Central memory CD8-positive, alpha-beta T cell (primary cell): ENCODE measurements at regions not wholly inside any gene's neighbourhood (a gene's known extent, or its start where the extent isn't known, plus 50 kb on each side); places are given as distances from the start of the nearest gene placed in this dataset.

ENCODE experiments used
- ATAC-seq: fragments of 150-1000 bp; cut with Tn5 transposase; replicated peaks from 2 replicates; pipeline ENCODE4 v1.10.0; 2022; ENCODE audit warnings: mild to moderate bottlenecking, moderate FRiP score, moderate number of reproducible peaks; ENCODE audit not compliant: poor library complexity, severe bottlenecking; ENCODE audit errors: extremely low read depth
- DNase-seq, 2 donors: peaks; one replicate each; pipeline ENCODE4 v3.0.0; 2021; ENCODE audit warnings: low spot score in 2 of 2
- H3K27ac Mint-ChIP-seq: one replicate; pipeline ENCODE4 v1.8.0; 2022; ENCODE audit warnings: low read depth, mild to moderate bottlenecking, moderate library complexity, mixed read lengths
- H3K27me3 Mint-ChIP-seq: one replicate; pipeline ENCODE4 v1.8.0; 2022; ENCODE audit warnings: mixed read lengths
- H3K36me3 Mint-ChIP-seq: one replicate; pipeline ENCODE4 v1.8.0; 2022; ENCODE audit warnings: mild to moderate bottlenecking, moderate library complexity, mixed read lengths; ENCODE audit not compliant: insufficient read depth
- H3K4me1 Mint-ChIP-seq: one replicate; pipeline ENCODE4 v1.8.0; 2022; ENCODE audit warnings: mixed read lengths
- H3K4me3 Mint-ChIP-seq: one replicate; pipeline ENCODE4 v1.8.0; 2022; ENCODE audit warnings: mild to moderate bottlenecking, moderate library complexity, mixed read lengths
- H3K9me3 Mint-ChIP-seq: one replicate; pipeline ENCODE4 v1.8.0; 2022; ENCODE audit warnings: mixed read lengths

GRCh38 chr1:98221923-98222322 lies 301.1 kb upstream of the DPYD start:
- ATAC-seq (no peak), DNase-seq (no peak)
- H3K27me3 Mint-ChIP-seq: no peaks in the 10 kb centered on the region
- H3K4me3 Mint-ChIP-seq: no peak overlapping the region
- no peaks in the 10 kb centered on the region for H3K36me3 Mint-ChIP-seq
- no peak overlapping the region for H3K27ac Mint-ChIP-seq
- H3K4me1 Mint-ChIP-seq: no peaks in the 10 kb centered on the region
- no peaks in the 10 kb centered on the region for H3K9me3 Mint-ChIP-seq

DNA sequence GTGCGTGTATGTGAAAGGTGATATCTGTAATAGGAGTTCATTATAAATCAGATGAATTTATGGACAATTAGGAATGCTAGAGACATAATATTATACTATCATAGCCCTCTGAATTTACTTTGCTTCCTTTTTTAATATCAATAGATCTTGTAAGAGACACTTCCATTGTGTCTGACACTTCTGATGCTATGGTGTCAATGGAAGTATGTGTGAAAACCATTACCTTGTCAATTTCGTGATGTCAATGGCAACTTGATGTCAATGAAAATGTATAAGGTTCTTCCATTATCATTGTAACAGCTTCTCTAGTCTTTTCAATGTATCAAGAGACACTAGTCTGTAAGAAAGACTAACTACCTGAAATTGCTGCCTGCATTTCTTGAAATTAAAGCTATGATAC lies 296.8 kb upstream of the DPYD start:
- Mint-ChIP-seq H3K4me3 (no peak overlapping the region), H3K4me1 (no peaks in the 10 kb centered on the region), H3K27ac (no peak overlapping the region), H3K36me3 (no peaks in the 10 kb centered on the region), H3K27me3 (no peaks in the 10 kb centered on the region), H3K9me3 (no peaks in the 10 kb centered on the region)
- ATAC-seq (no peak), DNase-seq (no peak)

DNA sequence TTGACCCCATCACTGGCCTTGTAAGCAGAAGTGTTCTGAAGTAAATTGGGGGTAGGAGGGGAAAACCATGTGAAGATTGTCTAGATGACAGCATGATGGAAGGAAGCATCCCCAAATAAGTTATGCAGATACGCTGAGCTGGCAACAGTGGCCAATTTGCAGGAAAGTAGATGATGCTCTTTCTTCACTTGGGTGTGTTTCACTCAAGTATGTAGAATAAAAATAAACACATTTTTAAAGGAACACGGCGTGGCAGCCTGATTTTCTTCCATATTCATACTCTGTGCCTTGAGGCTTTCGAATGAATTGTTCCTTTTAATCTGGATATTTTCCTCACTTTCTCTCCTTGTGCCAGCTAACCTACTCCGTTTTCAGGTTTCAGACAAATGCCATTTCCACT lies 295.5 kb upstream of the DPYD start:
- H3K4me1 Mint-ChIP-seq: no peaks in the 10 kb centered on the region
- no peaks in the 10 kb centered on the region for H3K27me3 Mint-ChIP-seq
- no peak for ATAC-seq
- H3K36me3 Mint-ChIP-seq: no peaks in the 10 kb centered on the region
- no peak overlapping the region for H3K27ac Mint-ChIP-seq
- no peak overlapping the region for H3K4me3 Mint-ChIP-seq
- DNase-seq: no peak
- no peaks in the 10 kb centered on the region for H3K9me3 Mint-ChIP-seq

DNA sequence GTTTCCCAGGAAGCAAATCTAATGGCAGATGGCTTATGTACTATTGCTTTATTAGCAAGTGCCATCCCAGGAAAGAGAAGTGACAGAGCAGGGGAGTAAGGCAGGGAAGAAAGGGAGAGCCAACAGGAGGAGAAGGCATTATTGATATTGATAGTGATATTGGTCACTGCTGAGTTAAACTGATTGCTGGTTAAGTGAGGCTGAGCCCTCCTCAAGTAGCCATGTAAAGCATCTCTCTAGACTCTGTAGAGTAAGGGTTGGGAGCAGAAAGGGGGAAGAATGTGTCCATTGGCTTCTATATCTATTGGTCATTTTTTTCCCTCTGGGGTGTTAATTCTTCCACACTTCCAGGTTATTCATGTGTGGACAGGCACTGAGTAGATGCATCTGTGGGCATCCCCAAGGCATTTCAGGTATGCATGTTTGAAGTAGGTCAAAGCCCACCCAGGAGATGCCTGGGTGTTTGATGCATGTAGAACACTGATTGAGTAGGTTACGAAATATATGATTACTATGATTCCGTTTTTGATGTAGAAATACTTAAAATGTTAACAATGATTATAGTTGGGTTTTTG lies 290.5 kb upstream of the DPYD start:
- DNase-seq (no peak), ATAC-seq (no peak)
- Mint-ChIP-seq H3K27me3 (no peaks in the 10 kb centered on the region), H3K36me3 (no peaks in the 10 kb centered on the region), H3K9me3 (no peaks in the 10 kb centered on the region), H3K27ac (no peak overlapping the region), H3K4me1 (peaks cover 5% of the 10 kb centered on the region), H3K4me3 (no peak overlapping the region)

DNA sequence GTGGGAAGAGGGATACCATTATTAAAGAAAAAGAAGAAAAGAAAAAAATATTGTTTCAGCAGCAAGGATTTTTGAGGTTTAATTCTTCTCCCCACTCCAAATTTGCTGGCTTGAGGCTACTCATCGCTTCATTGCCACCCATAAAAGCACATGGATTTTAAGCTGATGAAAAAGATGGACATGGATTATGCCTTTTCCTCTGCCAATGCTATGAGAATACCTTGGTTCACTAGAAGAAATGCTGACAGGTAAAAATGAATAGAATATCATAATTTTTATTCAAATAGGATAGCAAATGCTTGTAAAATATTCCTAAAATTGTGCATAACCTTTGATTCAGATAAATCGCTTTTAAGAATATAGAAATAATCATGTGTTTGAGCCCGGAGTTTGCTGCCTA lies 289.7 kb upstream of the DPYD start:
- peaks cover 5% of the 10 kb centered on the region for H3K4me1 Mint-ChIP-seq
- ATAC-seq (no peak), DNase-seq (no peak)
- H3K9me3 Mint-ChIP-seq: no peaks in the 10 kb centered on the region
- H3K4me3 Mint-ChIP-seq: no peak overlapping the region
- H3K36me3 Mint-ChIP-seq: no peaks in the 10 kb centered on the region
- H3K27me3 Mint-ChIP-seq: no peaks in the 10 kb centered on the region
- H3K27ac Mint-ChIP-seq: no peak overlapping the region

GRCh38 chr1:98210064-98210463 lies 289.2 kb upstream of the DPYD start:
- H3K4me1 Mint-ChIP-seq: peaks cover 5% of the 10 kb centered on the region
- no peak for DNase-seq
- H3K9me3 Mint-ChIP-seq: no peaks in the 10 kb centered on the region
- H3K36me3 Mint-ChIP-seq: no peaks in the 10 kb centered on the region
- H3K27ac Mint-ChIP-seq: no peak overlapping the region
- no peak for ATAC-seq
- H3K27me3 Mint-ChIP-seq: no peaks in the 10 kb centered on the region
- no peak overlapping the region for H3K4me3 Mint-ChIP-seq

DNA sequence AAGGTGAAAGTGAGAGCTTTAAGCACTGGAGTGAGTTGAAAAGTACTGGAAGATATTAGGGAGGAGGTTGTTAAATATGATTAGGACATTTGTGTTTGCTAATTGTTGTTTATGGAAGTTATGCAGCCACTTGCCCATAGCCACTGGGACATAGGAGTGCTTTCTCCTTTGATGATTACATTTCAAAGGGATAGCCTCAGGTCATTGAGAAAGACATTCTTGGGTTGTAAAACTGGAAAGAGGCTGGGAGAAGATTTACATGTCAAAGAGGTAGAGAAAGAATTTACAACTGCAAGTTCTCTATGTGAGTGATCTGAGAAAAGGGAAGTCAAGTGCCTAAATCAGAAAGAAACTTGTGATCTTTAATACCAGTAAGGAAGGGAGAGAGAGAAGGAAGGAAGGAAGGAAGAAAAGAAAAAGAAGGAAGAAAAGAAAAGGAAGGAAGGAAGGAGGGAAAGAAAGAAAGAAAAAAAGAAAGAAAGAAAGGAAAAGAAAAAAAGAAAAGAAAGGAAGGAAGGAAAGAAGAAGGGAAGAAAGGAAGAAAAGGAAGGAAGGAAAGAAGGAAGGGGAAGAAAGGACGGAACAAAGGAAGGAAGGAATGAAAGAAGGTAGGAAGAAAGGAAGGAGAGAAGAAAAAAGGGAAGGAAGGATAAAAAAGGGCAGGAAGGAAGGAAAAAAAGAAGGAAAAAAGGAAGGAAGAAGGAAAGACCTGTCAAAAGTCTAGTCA lies 284.6 kb upstream of the DPYD start:
- H3K4me3 Mint-ChIP-seq: no peak overlapping the region

GRCh38 chr1:98203466-98203865 lies 282.6 kb upstream of the DPYD start:
- no peak for ATAC-seq
- Mint-ChIP-seq H3K36me3 (no peaks in the 10 kb centered on the region), H3K27me3 (no peaks in the 10 kb centered on the region), H3K9me3 (no peaks in the 10 kb centered on the region), H3K4me1 (peaks cover 5% of the 10 kb centered on the region), H3K4me3 (no peak overlapping the region), H3K27ac (no peak overlapping the region)
- no peak for DNase-seq

More for the DNA sequence above, 284.6 kb upstream of the DPYD start:
- Mint-ChIP-seq H3K9me3 (no peaks in the 10 kb centered on the region), H3K4me1 (peaks cover 5% of the 10 kb centered on the region), H3K27ac (no peak overlapping the region), H3K27me3 (no peaks in the 10 kb centered on the region), H3K36me3 (no peaks in the 10 kb centered on the region)
- ATAC-seq: no peak
- no peak for DNase-seq

GRCh38 chr1:98201666-98202081 lies 280.8 kb upstream of the DPYD start:
- Mint-ChIP-seq H3K27me3 (no peaks in the 10 kb centered on the region), H3K27ac (no peak overlapping the region), H3K4me1 (peaks cover 8% of the 10 kb centered on the region), H3K4me3 (no peak overlapping the region), H3K36me3 (no peaks in the 10 kb centered on the region), H3K9me3 (no peaks in the 10 kb centered on the region)
- DNase-seq: no peak
- no peak for ATAC-seq

DNA sequence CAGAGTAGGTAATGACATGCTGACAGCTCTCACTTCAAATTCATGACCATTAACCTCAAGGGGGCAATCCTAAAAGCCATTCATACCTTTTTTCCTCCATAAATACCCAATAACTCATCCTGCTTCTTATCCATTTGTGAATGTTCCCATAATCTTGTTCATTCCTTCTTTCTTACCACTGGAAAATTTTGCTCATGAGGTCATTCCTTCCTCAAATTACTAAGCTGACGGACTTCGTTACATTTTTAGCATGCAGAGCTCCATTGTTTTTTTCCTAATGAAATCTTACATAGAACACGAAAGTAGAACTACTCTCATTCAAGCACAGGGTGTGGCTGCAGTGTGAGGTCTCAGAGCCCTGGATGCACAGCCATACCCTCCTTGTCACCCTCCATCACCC lies 276.5 kb upstream of the DPYD start:
- Mint-ChIP-seq H3K4me1 (peaks cover 8% of the 10 kb centered on the region), H3K4me3 (no peak overlapping the region), H3K27me3 (peaks cover 9% of the 10 kb centered on the region), H3K36me3 (no peaks in the 10 kb centered on the region), H3K9me3 (no peaks in the 10 kb centered on the region), H3K27ac (no peak overlapping the region)
- ATAC-seq: no peak
- no peak for DNase-seq

GRCh38 chr1:98196012-98196411 lies 275.2 kb upstream of the DPYD start:
- DNase-seq (no peak), ATAC-seq (no peak)
- peaks cover 17% of the 10 kb centered on the region for H3K27me3 Mint-ChIP-seq
- no peaks in the 10 kb centered on the region for H3K9me3 Mint-ChIP-seq
- no peak overlapping the region for H3K4me3 Mint-ChIP-seq
- H3K27ac Mint-ChIP-seq: no peak overlapping the region
- peaks cover 8% of the 10 kb centered on the region for H3K4me1 Mint-ChIP-seq
- H3K36me3 Mint-ChIP-seq: no peaks in the 10 kb centered on the region

GRCh38 chr1:98188774-98189173 lies 267.9 kb upstream of the DPYD start:
- no peak overlapping the region for H3K4me3 Mint-ChIP-seq
- ATAC-seq: no peak
- H3K27me3 Mint-ChIP-seq: peaks cover 26% of the 10 kb centered on the region
- no peak for DNase-seq
- H3K36me3 Mint-ChIP-seq: no peaks in the 10 kb centered on the region
- H3K4me1 Mint-ChIP-seq: no peaks in the 10 kb centered on the region
- H3K27ac Mint-ChIP-seq: no peak overlapping the region
- no peaks in the 10 kb centered on the region for H3K9me3 Mint-ChIP-seq

DNA sequence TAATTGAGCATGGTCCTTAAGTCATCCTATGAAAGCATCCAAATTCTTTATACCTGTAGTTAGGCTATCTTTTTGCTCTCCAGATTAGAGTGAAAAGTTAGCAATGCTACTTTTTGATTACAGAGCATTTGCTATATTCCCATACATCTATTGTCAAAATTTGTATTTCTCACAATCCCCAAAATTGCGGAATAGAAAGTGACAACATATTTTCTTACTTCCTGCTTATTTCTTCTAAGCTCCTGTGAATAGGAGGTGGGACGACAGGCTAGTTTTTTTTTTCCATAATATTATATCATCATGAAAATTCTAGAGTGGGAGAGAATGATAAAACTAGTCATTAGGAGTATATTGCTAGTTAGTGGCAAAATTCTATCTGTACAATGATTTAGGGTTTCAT lies 264.0 kb upstream of the DPYD start:
- H3K27me3 Mint-ChIP-seq: peaks cover 10% of the 10 kb centered on the region
- no peaks in the 10 kb centered on the region for H3K36me3 Mint-ChIP-seq
- no peak overlapping the region for H3K4me3 Mint-ChIP-seq
- no peak for DNase-seq
- ATAC-seq: no peak
- no peak overlapping the region for H3K27ac Mint-ChIP-seq
- H3K9me3 Mint-ChIP-seq: no peaks in the 10 kb centered on the region
- H3K4me1 Mint-ChIP-seq: no peaks in the 10 kb centered on the region
